SK-N-MC (cell line): ENCODE measurements at regions not wholly inside any gene's neighbourhood (a gene's known extent, or its start where the extent isn't known, plus 50 kb on each side); places are given as distances from the start of the nearest gene placed in this dataset.

Experiments used
- DNase-seq: peaks from one replicate; pipeline ENCODE4 v3.0.0-alpha.2; 2011; ENCODE audit warnings: low read depth, low spot score
- H3K27ac ChIP-seq: fragments of 200-600 bp; sonication (generic); 2 replicates; pipeline ENCODE4 v1.5.1; 2016; ENCODE audit warnings: mixed run types
- H3K36me3 ChIP-seq: fragments of 200-600 bp; sonication (generic); 2 replicates; pipeline ENCODE4 v1.6.1; 2017; ENCODE audit warnings: antibody characterized with exemption, low read length, mixed read lengths; ENCODE audit not compliant: insufficient read depth
- H3K4me3 ChIP-seq: fragments of 200-600 bp; sonication (generic); 2 replicates; pipeline ENCODE4 v1.5.1; 2016
- H3K9ac ChIP-seq: fragments of 200-600 bp; sonication (generic); 2 replicates; pipeline ENCODE4 v1.8.0; 2017; ENCODE audit warnings: mixed run types, mixed read lengths; ENCODE audit not compliant: insufficient read length
- H3K9me3 ChIP-seq: fragments of 200-600 bp; sonication (generic); 2 replicates; pipeline ENCODE4 v1.6.1; 2017; ENCODE audit warnings: low read depth, mild to moderate bottlenecking, antibody characterized with exemption, low read length, moderate library complexity, mixed read lengths
- EZH2 ChIP-seq: fragments of 200-600 bp; sonication (generic); IDR thresholded peaks from one replicate; pipeline ENCODE4 v1.6.1; 2017; ENCODE audit warnings: antibody characterized with exemption
- FOXP2 ChIP-seq: optimal IDR thresholded peaks from 2 replicates; pipeline ENCODE3; 2011; ENCODE audit warnings: mild to moderate bottlenecking, moderate library complexity; ENCODE audit not compliant: insufficient read depth; ENCODE audit errors: extremely low read length, control extremely low read depth
- POLR2AphosphoS5 ChIP-seq: IDR thresholded peaks from 2 replicates; pipeline ENCODE4 v1.6.1; 2012; ENCODE audit warnings: mild to moderate bottlenecking, low read depth, low read length, borderline replicate concordance

- H3K27ac ChIP-seq = no peak overlapping the region
- TF ChIP-seq FOXP2 (no peak), POLR2AphosphoS5 (no peak), EZH2 (no peak)
Measured at GRCh38 chr3:78176869-78177268, 1137.0 kb downstream of the ROBO2 start.

GRCh38 chr3:78177780-78178179 lies 1137.9 kb downstream of the ROBO2 start:
- no peaks in the 10 kb centered on the region for H3K9me3 ChIP-seq
- no peak for TF ChIP-seq POLR2AphosphoS5
- no peak for TF ChIP-seq EZH2
- TF ChIP-seq FOXP2 = no peak

More at GRCh38 chr3:78176869-78177268, 1137.0 kb downstream of the ROBO2 start:
- no peaks in the 10 kb centered on the region for H3K9me3 ChIP-seq
- no peak overlapping the region for H3K9ac ChIP-seq
- no peak overlapping the region for H3K4me3 ChIP-seq
- no peak for DNase-seq
- H3K36me3 ChIP-seq = no peaks in the 10 kb centered on the region

GRCh38 chr3:78178209-78178608 lies 1138.3 kb downstream of the ROBO2 start:
- no peak for TF ChIP-seq EZH2
- Histone ChIP-seq H3K36me3 (no peaks in the 10 kb centered on the region), H3K4me3 (no peak overlapping the region), H3K9me3 (no peaks in the 10 kb centered on the region), H3K9ac (no peak overlapping the region), H3K27ac (no peak overlapping the region)
- no peak for DNase-seq

More at GRCh38 chr3:78177780-78178179, 1137.9 kb downstream of the ROBO2 start:
- no peaks in the 10 kb centered on the region for H3K36me3 ChIP-seq
- H3K4me3 ChIP-seq = no peak overlapping the region
- DNase-seq = no peak
- H3K9ac ChIP-seq = no peak overlapping the region
- H3K27ac ChIP-seq = no peak overlapping the region

- H3K4me3 ChIP-seq = no peak overlapping the region
- no peak overlapping the region for H3K9ac ChIP-seq
- H3K27ac ChIP-seq = no peak overlapping the region
- DNase-seq = no peak
- no peaks in the 10 kb centered on the region for H3K36me3 ChIP-seq
- H3K9me3 ChIP-seq = no peaks in the 10 kb centered on the region
- no peak for TF ChIP-seq EZH2
- TF ChIP-seq POLR2AphosphoS5 = no peak
- no peak for TF ChIP-seq FOXP2
Measured at GRCh38 chr3:78178740-78179363, 1139.0 kb downstream of the ROBO2 start.

GRCh38 chr3:78183906-78184599 lies 1144.2 kb downstream of the ROBO2 start:
- Histone ChIP-seq H3K9me3 (no peaks in the 10 kb centered on the region), H3K9ac (no peak overlapping the region), H3K27ac (no peak overlapping the region), H3K4me3 (no peak overlapping the region), H3K36me3 (no peaks in the 10 kb centered on the region)
- no peak for DNase-seq
- no peak for TF ChIP-seq POLR2AphosphoS5
- no peak for TF ChIP-seq FOXP2
- no peak for TF ChIP-seq EZH2

- Histone ChIP-seq H3K4me3 (no peak overlapping the region), H3K9ac (no peak overlapping the region), H3K36me3 (no peaks in the 10 kb centered on the region), H3K27ac (no peak overlapping the region), H3K9me3 (no peaks in the 10 kb centered on the region)
- TF ChIP-seq POLR2AphosphoS5 (no peak), FOXP2 (no peak)
- no peak for DNase-seq
Measured at GRCh38 chr3:78186404-78186803, 1146.5 kb downstream of the ROBO2 start.

GRCh38 chr3:78201091-78201490 lies 1161.2 kb downstream of the ROBO2 start:
- no peak overlapping the region for H3K9ac ChIP-seq
- H3K36me3 ChIP-seq = no peaks in the 10 kb centered on the region
- no peak for TF ChIP-seq POLR2AphosphoS5
- TF ChIP-seq FOXP2 = no peak
- no peak for TF ChIP-seq EZH2
- no peak overlapping the region for H3K27ac ChIP-seq
- no peaks in the 10 kb centered on the region for H3K9me3 ChIP-seq
- no peak overlapping the region for H3K4me3 ChIP-seq
- no peak for DNase-seq

GRCh38 chr3:78204977-78205376 lies 1165.1 kb downstream of the ROBO2 start:
- Histone ChIP-seq H3K36me3 (no peaks in the 10 kb centered on the region), H3K9ac (no peak overlapping the region), H3K9me3 (no peaks in the 10 kb centered on the region), H3K4me3 (0 out of 2 replicates have a peak overlapping the region, but pooled peaks have one; percentile 28), H3K27ac (no peak overlapping the region; the same call in 1 of the 2 replicates)
- TF ChIP-seq FOXP2 = no peak
- TF ChIP-seq POLR2AphosphoS5 = no peak
- TF ChIP-seq EZH2 = no peak
- peak; percentile 24 for DNase-seq
